GM12875 (cell line): ENCODE measurements at regions not wholly inside any gene's neighbourhood (a gene's known extent, or its start where the extent isn't known, plus 50 kb on each side); places are given as distances from the start of the nearest gene placed in this dataset.

Experiments used
- H3K4me3 ChIP-seq: one replicate; pipeline ENCODE4 v1.5.1; 2011; ENCODE audit warnings: low read depth, low read length, control low read depth
- CTCF ChIP-seq: IDR thresholded peaks from 2 replicates; pipeline ENCODE4 v1.5.1; 2011; ENCODE audit warnings: low read depth, mild to moderate bottlenecking, control low read depth, inconsistent platforms, low read length, moderate library complexity, borderline replicate concordance; ENCODE audit not compliant: insufficient read depth

DNA sequence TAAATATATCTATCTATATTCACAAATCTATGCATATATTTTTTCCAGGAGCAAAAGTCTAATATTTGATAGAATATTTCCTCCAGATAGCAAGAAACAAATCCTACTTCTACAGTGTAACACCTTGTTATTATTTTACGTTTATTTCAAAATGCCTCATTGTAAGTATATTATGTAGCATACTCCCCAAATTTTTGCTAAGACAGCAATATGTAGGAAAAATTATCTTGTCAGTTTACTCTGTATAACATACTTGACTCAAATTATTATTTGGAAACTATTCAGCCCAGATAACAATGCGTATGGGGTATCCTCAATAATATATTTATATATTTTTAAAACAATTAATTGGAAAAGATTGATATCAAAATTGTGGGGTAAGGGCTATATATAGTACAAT, 313.2 kb downstream of the NR4A2 start:
- no peak for TF ChIP-seq CTCF
- no peak overlapping the region for H3K4me3 ChIP-seq

- no peak for TF ChIP-seq CTCF
- H3K4me3 ChIP-seq: no peak overlapping the region
Observed at GRCh38 chr2:156017341-156017885, 315.1 kb downstream of the NR4A2 start.

GRCh38 chr2:156009293-156009692, 323.2 kb downstream of the NR4A2 start:
- no peak for TF ChIP-seq CTCF
- no peak overlapping the region for H3K4me3 ChIP-seq

DNA sequence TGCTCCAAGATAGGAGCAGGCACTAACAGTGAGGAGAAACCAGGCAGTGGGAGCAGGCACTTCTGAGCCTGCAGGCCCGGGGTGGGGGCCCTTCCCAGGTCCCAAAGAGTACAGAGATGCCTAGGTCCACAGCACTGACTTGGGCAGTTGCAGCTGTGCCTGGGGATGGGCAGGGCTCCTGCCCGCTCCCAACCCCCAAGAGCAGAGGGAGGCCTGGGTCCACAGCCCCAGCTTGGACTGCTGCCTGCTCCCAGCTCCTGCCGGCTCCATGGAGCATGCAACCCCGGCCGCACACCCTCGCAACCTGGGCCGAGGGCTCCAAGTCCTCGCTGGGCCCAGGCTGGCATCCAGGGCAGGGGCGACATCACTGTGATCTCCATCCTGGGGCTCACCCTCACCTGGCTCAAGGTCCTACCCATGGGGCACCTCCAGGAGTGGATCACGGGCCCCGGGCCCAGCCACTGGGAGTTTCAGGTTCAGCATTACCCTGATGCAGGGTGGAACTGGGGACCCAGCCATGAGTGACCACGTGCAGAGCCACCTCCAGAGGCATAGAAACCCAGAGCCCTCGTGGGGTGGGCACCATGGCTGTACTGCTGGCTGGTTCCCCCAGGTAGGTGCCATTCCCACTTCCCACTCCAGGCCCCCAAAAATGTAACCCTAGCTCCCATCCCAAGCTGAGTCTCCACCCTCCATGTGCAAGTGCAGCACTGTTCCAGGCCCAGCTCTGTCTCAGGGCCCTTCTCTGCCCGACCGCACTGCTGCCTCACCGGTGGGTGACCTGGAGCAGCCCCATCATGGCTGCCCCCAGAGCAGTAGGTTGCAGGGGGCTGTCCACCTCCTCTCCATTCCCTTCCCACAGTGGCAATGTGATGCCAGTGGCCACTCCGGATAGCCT, 325.6 kb downstream of the NR4A2 start:
- no peak for TF ChIP-seq CTCF
- no peak overlapping the region for H3K4me3 ChIP-seq

- no peak for TF ChIP-seq CTCF
- no peak overlapping the region for H3K4me3 ChIP-seq
Observed at GRCh38 chr2:156005999-156006712, 326.4 kb downstream of the NR4A2 start.

DNA sequence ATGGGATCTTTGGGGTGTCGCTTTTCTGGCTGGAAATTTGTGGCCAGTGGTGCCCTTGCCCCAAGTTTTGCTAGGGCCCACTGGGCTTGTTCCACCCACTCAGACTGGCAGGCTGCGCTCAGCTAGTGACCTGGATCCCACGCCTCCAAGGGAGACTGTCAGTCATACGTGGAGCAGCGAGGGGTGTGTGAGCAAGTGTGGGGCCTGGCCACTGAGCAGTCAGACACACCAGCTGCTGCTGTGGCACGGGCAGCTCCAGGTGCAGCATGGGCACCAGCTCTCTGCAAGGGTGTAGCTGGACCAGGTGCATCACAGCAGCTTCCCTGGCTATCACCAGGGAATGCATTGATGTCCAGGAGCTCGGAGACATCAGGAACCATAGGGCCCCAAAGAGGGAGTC, 327.0 kb downstream of the NR4A2 start:
- TF ChIP-seq CTCF: no peak
- no peak overlapping the region for H3K4me3 ChIP-seq
